ENCODE measurements at regions not wholly inside any gene's neighbourhood (a gene's known extent, or its start where the extent isn't known, plus 50 kb on each side); places are given as distances from the start of the nearest gene placed in this dataset.

- no peak for TF ChIP-seq YY1 (IDR thresholded peaks at IDR 0.05; ENCODE audit: insufficient read depth, insufficient read length)
- TF ChIP-seq SUZ12 (IDR thresholded peaks at IDR 0.05; ENCODE audit: extremely low read depth, insufficient read depth, insufficient read length): no peak
Observed at GRCh38 chr20:48124960-48125359, 339.7 kb upstream of the SULF2 start.
